Thyroid gland (tissue), 4 donors: ENCODE measurements at regions not wholly inside any gene's neighbourhood (a gene's known extent, or its start where the extent isn't known, plus 50 kb on each side); places are given as distances from the start of the nearest gene placed in this dataset.

ENCODE experiments used
- POLR2A ChIP-seq, 2 donors: fragments of 450-650 bp; IDR thresholded peaks; one replicate each; pipeline ENCODE4 v1.6.1; 2017; ENCODE audit warnings: antibody characterized with exemption in 2 of 2, mild to moderate bottlenecking in 2 of 2, moderate library complexity in 1 of 2
- TF ChIP-seq, protein P1 (sequence below), 6 experiments: fragments of 200-600 bp in 3 of 6; fragments of 450-650 bp in 3 of 6; sonication (generic) in 3 of 6; IDR thresholded peaks; one replicate each; pipeline ENCODE4 v1.5.1; 2016 to 2019; ENCODE audit warnings: antibody characterized with exemption in 6 of 6, mild to moderate bottlenecking in 2 of 6, inconsistent platforms in 1 of 6, moderate library complexity in 1 of 6

DNA sequence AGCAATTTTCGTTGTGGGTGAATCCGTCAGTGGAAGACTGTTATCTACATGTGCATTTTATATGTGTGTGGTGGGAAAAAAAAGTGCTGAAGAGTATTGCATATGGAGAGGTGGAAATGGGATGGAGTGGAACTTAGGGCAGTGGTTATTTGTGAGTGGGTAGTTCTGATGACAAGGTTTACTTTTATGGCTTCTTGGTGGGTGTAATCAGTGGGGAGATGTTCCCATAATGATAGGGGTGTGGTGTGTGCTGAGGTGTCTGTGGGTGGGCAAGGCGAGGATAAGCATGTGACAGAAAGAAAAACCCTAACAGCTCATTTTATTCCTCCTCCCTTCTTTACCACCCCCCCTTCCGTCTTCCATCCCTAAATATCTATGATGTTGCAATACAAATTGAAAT, 288.1 kb downstream of the NUF2 start:
- TF ChIP-seq, protein P1, sequence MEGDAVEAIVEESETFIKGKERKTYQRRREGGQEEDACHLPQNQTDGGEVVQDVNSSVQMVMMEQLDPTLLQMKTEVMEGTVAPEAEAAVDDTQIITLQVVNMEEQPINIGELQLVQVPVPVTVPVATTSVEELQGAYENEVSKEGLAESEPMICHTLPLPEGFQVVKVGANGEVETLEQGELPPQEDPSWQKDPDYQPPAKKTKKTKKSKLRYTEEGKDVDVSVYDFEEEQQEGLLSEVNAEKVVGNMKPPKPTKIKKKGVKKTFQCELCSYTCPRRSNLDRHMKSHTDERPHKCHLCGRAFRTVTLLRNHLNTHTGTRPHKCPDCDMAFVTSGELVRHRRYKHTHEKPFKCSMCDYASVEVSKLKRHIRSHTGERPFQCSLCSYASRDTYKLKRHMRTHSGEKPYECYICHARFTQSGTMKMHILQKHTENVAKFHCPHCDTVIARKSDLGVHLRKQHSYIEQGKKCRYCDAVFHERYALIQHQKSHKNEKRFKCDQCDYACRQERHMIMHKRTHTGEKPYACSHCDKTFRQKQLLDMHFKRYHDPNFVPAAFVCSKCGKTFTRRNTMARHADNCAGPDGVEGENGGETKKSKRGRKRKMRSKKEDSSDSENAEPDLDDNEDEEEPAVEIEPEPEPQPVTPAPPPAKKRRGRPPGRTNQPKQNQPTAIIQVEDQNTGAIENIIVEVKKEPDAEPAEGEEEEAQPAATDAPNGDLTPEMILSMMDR (IDR thresholded peaks at IDR 0.05) = no peak
- TF ChIP-seq POLR2A (IDR thresholded peaks at IDR 0.05) = no peak
